Erythroblast (primary cell): ENCODE measurements at regions not wholly inside any gene's neighbourhood (a gene's known extent, or its start where the extent isn't known, plus 50 kb on each side); places are given as distances from the start of the nearest gene placed in this dataset.

Experiments
- DNase-seq, 2 experiments: peaks; one replicate each; lab custom pipeline; 2025; lab: John Stamatoyannopoulos, UW
- GATA1 ChIP-seq: IDR thresholded peaks from 2 replicates; pipeline ENCODE4 v1.6.1; 2011; ENCODE audit warnings: low read depth, mild to moderate bottlenecking, control low read depth, low read length, moderate library complexity
- POLR2A ChIP-seq: IDR thresholded peaks from 2 replicates; pipeline ENCODE4 v1.6.1; 2011; ENCODE audit warnings: mild to moderate bottlenecking, low read length

GRCh38 chr10:78445308-78445707 is 411.6 kb downstream of the RPS24 start:
- TF ChIP-seq POLR2A, result no peak
- TF ChIP-seq GATA1, result no peak
- DNase-seq, result no peak

- TF ChIP-seq POLR2A, result no peak
- TF ChIP-seq GATA1, result no peak
- no peak for DNase-seq
Measured at GRCh38 chr10:78448470-78448869, 414.8 kb downstream of the RPS24 start.

GRCh38 chr10:78448994-78449418 is 415.3 kb downstream of the RPS24 start:
- TF ChIP-seq GATA1 (no peak), POLR2A (no peak)
- DNase-seq, result no peak

GRCh38 chr10:78449554-78449953 is 415.9 kb downstream of the RPS24 start:
- no peak for TF ChIP-seq GATA1
- no peak for TF ChIP-seq POLR2A
- no peak for DNase-seq

- DNase-seq, result no peak
- TF ChIP-seq GATA1, result no peak
- no peak for TF ChIP-seq POLR2A
Measured at GRCh38 chr10:78450239-78450638, 416.6 kb downstream of the RPS24 start.

- TF ChIP-seq POLR2A, result no peak
- no peak for TF ChIP-seq GATA1
- DNase-seq, result no peak
Measured at GRCh38 chr10:78450807-78451485, 417.3 kb downstream of the RPS24 start.

- no peak for DNase-seq
- TF ChIP-seq GATA1 (no peak), POLR2A (no peak)
Measured at GRCh38 chr10:78451592-78451991, 417.9 kb downstream of the RPS24 start.

- DNase-seq, result no peak
Measured at GRCh38 chr10:78454123-78454645, 420.5 kb downstream of the RPS24 start.

GRCh38 chr10:78455236-78455635 is 421.6 kb downstream of the RPS24 start:
- TF ChIP-seq GATA1, result no peak
- no peak for TF ChIP-seq POLR2A
- no peak for DNase-seq

More at GRCh38 chr10:78454123-78454645, 420.5 kb downstream of the RPS24 start:
- TF ChIP-seq GATA1, result no peak
- TF ChIP-seq POLR2A, result no peak

- TF ChIP-seq POLR2A, result no peak
- TF ChIP-seq GATA1, result no peak
- no peak for DNase-seq
Measured at GRCh38 chr10:78455811-78456210, 422.1 kb downstream of the RPS24 start.

- DNase-seq, result no peak
- no peak for TF ChIP-seq POLR2A
- TF ChIP-seq GATA1, result no peak
Measured at GRCh38 chr10:78456649-78457400, 423.2 kb downstream of the RPS24 start.

GRCh38 chr10:78457804-78458482 is 424.3 kb downstream of the RPS24 start:
- no peak for DNase-seq
- no peak for TF ChIP-seq GATA1
- TF ChIP-seq POLR2A, result no peak

- TF ChIP-seq GATA1, result no peak
- TF ChIP-seq POLR2A, result no peak
- no peak for DNase-seq
Measured at GRCh38 chr10:78458983-78459638, 425.4 kb downstream of the RPS24 start.

GRCh38 chr10:78459639-78460037 is 426.0 kb downstream of the RPS24 start:
- TF ChIP-seq GATA1 (no peak), POLR2A (no peak)
- DNase-seq, result no peak
